ENCODE measurements at regions not wholly inside any gene's neighbourhood (a gene's known extent, or its start where the extent isn't known, plus 50 kb on each side); places are given as distances from the start of the nearest gene placed in this dataset.

DNA sequence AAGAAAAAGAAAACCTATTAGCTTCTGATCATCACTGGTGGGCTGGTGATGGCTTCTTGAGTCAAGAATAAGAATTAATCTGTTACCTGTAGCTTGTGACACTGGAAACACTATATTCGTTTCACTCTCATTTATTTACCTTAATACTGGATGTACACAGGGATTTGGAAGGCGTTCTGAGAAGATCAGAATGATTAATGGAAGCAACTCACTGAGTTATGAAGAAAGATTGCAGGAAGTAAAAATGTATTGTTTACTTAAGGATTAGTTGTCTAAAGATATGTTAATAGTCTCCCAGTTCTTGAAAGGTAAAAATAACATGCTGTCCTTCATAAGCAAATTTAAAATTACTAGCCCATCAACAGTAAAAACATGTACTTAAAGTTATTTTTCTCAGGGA, 644.9 kb upstream of the NCAM2 start:
- TF ChIP-seq, protein P1, sequence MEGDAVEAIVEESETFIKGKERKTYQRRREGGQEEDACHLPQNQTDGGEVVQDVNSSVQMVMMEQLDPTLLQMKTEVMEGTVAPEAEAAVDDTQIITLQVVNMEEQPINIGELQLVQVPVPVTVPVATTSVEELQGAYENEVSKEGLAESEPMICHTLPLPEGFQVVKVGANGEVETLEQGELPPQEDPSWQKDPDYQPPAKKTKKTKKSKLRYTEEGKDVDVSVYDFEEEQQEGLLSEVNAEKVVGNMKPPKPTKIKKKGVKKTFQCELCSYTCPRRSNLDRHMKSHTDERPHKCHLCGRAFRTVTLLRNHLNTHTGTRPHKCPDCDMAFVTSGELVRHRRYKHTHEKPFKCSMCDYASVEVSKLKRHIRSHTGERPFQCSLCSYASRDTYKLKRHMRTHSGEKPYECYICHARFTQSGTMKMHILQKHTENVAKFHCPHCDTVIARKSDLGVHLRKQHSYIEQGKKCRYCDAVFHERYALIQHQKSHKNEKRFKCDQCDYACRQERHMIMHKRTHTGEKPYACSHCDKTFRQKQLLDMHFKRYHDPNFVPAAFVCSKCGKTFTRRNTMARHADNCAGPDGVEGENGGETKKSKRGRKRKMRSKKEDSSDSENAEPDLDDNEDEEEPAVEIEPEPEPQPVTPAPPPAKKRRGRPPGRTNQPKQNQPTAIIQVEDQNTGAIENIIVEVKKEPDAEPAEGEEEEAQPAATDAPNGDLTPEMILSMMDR (IDR thresholded peaks at IDR 0.05): no peak
- TF ChIP-seq POLR2AphosphoS5 (IDR thresholded peaks at IDR 0.05): no peak

Measured in gastroesophageal sphincter (tissue), 3 donors.